Breast epithelium (tissue), 4 donors: ENCODE measurements at regions not wholly inside any gene's neighbourhood (a gene's known extent, or its start where the extent isn't known, plus 50 kb on each side); places are given as distances from the start of the nearest gene placed in this dataset.

Experiments used
- DNase-seq, 2 donors: peaks; one replicate each; pipeline ENCODE4 v3.0.0-alpha.2; 2019; ENCODE audit warnings: low spot score in 2 of 2
- H3K27ac ChIP-seq, 2 donors: fragments of 200-600 bp; sonication (generic) in 1 of 2; one replicate each; pipeline ENCODE4 v1.5.1; 2016 to 2019; ENCODE audit warnings: mild to moderate bottlenecking in 1 of 2
- H3K27me3 ChIP-seq, 2 donors: fragments of 200-600 bp; sonication (generic) in 1 of 2; one replicate each; pipeline versions ENCODE4 v1.5.1 to v1.6.0; 2017 to 2019; ENCODE audit warnings: control low read depth in 1 of 2, mild to moderate bottlenecking in 1 of 2
- H3K36me3 ChIP-seq: fragments of 200-600 bp; one replicate; pipeline ENCODE4 v1.5.1; 2019
- H3K4me1 ChIP-seq, 2 donors: fragments of 200-600 bp; sonication (generic); one replicate each; pipeline ENCODE4 v1.5.1; 2016 to 2019; ENCODE audit warnings: control low read depth in 1 of 2
- H3K4me3 ChIP-seq, 3 donors: fragments of 200-600 bp; sonication (generic); 1 replicate in 2 of 3; 2 replicates in 1 of 3; pipeline ENCODE4 v1.5.1; 2016 to 2019; ENCODE audit warnings: mild to moderate bottlenecking in 3 of 3, moderate library complexity in 2 of 3
- H3K9me3 ChIP-seq, 2 donors: fragments of 200-600 bp; sonication (generic) in 1 of 2; one replicate each; pipeline ENCODE4 v1.5.1; 2016 to 2019; ENCODE audit warnings: control low read depth in 1 of 2
- POLR2A ChIP-seq: fragments of 450-650 bp; IDR thresholded peaks from one replicate; pipeline ENCODE4 v1.6.1; 2016; ENCODE audit warnings: antibody characterized with exemption, mild to moderate bottlenecking, moderate library complexity
- POLR2AphosphoS5 ChIP-seq, 3 donors: sonication (generic); formaldehyde crosslinking; IDR thresholded peaks; one replicate each; pipeline ENCODE4 v1.6.1; 2017; ENCODE audit warnings: antibody characterized with exemption in 3 of 3
- intact Hi-C: fragments of 100-400 bp; cut with DNase I; formaldehyde crosslinking; loops from one replicate; pipeline ENCODE4 v1.15.1; 2023; ENCODE audit warnings: low total_unique reads
- TF ChIP-seq, protein P1 (sequence below), 3 donors: fragments of 450-650 bp; IDR thresholded peaks; one replicate each; pipeline ENCODE4 v1.5.1; 2016 to 2017; ENCODE audit warnings: antibody characterized with exemption in 3 of 3, mild to moderate bottlenecking in 3 of 3, moderate library complexity in 3 of 3

DNA sequence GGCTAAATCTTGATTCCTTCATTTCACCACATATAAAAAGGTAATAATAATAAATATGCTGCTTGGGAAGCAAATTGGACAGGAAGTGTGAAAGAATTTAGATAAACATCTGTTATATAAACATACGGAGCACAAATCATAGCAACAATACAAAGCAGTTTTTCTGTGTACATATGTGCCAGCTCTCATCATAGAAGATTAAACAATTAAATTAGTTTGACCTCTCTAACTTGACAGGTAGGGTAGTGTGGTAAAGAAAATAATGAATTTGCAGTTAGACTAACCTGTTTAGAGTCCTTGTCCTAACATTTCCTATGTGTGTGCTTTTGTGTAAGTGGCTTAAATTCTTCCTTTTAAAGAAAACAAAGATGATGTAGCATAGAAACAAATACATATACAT, 995.7 kb upstream of the TENM4 start:
- Histone ChIP-seq H3K27me3 (no peaks in the 10 kb centered on the region), H3K4me1 (no peaks in the 10 kb centered on the region), H3K27ac (no peak overlapping the region), H3K36me3 (no peaks in the 10 kb centered on the region), H3K9me3 (no peaks in the 10 kb centered on the region), H3K4me3 (no peak overlapping the region)
- TF ChIP-seq POLR2A (no peak), POLR2AphosphoS5 (IDR thresholded peaks at IDR 0.05) (no peak)
- TF ChIP-seq, protein P1, sequence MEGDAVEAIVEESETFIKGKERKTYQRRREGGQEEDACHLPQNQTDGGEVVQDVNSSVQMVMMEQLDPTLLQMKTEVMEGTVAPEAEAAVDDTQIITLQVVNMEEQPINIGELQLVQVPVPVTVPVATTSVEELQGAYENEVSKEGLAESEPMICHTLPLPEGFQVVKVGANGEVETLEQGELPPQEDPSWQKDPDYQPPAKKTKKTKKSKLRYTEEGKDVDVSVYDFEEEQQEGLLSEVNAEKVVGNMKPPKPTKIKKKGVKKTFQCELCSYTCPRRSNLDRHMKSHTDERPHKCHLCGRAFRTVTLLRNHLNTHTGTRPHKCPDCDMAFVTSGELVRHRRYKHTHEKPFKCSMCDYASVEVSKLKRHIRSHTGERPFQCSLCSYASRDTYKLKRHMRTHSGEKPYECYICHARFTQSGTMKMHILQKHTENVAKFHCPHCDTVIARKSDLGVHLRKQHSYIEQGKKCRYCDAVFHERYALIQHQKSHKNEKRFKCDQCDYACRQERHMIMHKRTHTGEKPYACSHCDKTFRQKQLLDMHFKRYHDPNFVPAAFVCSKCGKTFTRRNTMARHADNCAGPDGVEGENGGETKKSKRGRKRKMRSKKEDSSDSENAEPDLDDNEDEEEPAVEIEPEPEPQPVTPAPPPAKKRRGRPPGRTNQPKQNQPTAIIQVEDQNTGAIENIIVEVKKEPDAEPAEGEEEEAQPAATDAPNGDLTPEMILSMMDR (IDR thresholded peaks at IDR 0.05), result no peak
- DNase-seq, result no peak
- intact Hi-C loops, result no loop called here

DNA sequence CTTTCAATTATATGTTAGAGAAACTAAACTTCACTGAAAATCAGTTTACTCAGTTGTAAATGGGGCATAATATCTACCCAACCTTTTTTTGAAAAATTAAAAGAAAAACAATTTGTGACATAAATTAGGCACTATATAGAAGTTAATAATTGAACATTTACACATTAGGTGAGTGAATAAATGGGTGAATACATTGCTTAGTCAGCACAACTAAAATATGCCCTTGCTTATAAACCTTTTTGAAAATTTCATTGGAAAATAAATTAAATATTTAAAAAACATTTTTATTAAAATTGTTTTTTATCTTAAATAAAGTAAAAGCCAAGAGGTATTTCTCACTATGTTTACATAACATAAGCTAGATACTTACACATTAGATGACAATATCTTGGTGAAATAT, 994.5 kb upstream of the TENM4 start:
- no peaks in the 10 kb centered on the region for H3K36me3 ChIP-seq
- intact Hi-C loops, result no loop called here

DNA sequence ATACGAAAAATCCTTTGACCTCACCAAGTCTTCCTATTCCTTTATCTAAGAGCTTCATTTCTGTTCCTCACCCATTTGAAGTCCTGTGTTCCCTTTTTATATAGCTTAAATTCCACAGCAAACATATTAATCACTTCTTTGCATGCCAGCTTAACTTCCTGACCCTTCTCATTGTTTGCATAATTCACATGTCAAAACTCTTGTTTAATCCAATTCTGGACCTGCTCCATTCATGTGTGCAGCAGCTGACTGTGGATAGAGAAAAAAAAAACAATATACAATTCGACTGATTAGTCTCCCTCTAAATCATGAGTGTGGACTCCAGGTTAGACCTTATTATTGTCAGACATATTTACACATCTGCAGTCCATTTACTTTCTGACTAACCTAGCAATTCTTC, 991.2 kb upstream of the TENM4 start:
- Histone ChIP-seq H3K4me1 (no peaks in the 10 kb centered on the region), H3K27ac (no peak overlapping the region), H3K27me3 (no peaks in the 10 kb centered on the region), H3K4me3 (no peak overlapping the region), H3K9me3 (no peaks in the 10 kb centered on the region), H3K36me3 (no peaks in the 10 kb centered on the region)
- DNase-seq, result no peak
- intact Hi-C loops, result no loop called here
- TF ChIP-seq POLR2AphosphoS5 (IDR thresholded peaks at IDR 0.05) (no peak), POLR2A (no peak)
- TF ChIP-seq, protein P1 (IDR thresholded peaks at IDR 0.05), result no peak

More for the DNA sequence above, 994.5 kb upstream of the TENM4 start:
- no peak for DNase-seq
- no peak for TF ChIP-seq POLR2AphosphoS5 (IDR thresholded peaks at IDR 0.05)
- TF ChIP-seq POLR2A, result no peak
- TF ChIP-seq, protein P1 (IDR thresholded peaks at IDR 0.05), result no peak
- Histone ChIP-seq H3K4me1 (no peaks in the 10 kb centered on the region), H3K27me3 (no peaks in the 10 kb centered on the region), H3K4me3 (no peak overlapping the region), H3K27ac (no peak overlapping the region), H3K9me3 (no peaks in the 10 kb centered on the region)

DNA sequence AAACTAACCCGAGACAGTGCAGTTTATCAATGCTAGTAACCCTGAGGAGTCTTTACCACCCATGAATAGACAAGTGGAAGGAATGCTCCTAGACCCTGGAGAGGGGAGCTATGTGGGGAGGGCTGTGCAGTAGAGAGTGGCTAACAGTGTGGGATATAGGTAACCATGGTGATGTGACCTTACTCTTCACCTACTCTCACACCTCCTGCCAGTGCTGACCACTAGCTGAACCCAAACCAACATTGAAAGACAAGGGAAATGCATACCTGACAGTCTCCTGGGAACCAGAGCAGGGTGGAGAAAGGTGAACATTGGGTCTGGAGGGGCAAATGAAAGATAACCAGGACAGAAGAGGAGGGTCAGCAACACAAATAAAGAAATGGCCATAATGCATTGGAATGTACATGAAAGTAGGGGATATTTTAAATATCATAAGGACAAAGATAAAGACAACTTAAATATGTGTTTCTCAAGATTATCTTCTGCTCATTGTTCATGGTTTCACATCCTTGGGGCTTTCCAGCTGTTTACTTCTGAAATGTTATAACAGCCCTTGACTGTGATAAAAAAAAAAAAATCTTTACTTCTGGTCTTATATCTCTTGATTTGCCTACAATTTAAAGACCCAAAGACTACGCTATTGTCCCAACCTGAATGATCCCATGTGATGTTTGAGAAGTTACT, 983.3 kb upstream of the TENM4 start:
- no peak overlapping the region for H3K27ac ChIP-seq
- no peak for DNase-seq
- TF ChIP-seq, protein P1 (IDR thresholded peaks at IDR 0.05), result no peak
- no peak for TF ChIP-seq POLR2A
- no peak for TF ChIP-seq POLR2AphosphoS5 (IDR thresholded peaks at IDR 0.05)
- no peaks in the 10 kb centered on the region for H3K27me3 ChIP-seq
- no peak overlapping the region for H3K4me3 ChIP-seq
- no peaks in the 10 kb centered on the region for H3K36me3 ChIP-seq
- no peaks in the 10 kb centered on the region for H3K9me3 ChIP-seq
- intact Hi-C loops, result no loop called here
- no peaks in the 10 kb centered on the region for H3K4me1 ChIP-seq

DNA sequence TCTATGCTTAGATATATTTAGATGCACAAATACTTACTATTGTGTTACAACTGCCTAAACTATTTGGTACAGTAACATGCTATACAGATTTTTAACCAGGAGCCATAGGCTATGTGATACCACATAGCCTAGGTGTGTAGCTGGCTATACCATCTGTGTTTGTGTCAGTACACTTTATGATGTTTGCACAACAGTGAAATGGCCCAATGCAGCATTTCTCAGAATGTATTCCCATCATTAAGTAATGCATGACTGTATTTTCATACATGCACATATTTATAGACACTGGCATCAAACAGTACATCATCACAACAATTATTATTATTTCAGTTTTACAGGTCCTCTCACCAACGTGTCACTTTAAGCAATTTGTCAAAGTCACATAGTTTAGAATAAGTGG, 979.5 kb upstream of the TENM4 start:
- intact Hi-C loops, result no loop called here
- H3K27me3 ChIP-seq, result no peaks in the 10 kb centered on the region
- H3K36me3 ChIP-seq, result no peaks in the 10 kb centered on the region
- no peak for DNase-seq
- TF ChIP-seq, protein P1 (IDR thresholded peaks at IDR 0.05), result no peak
- no peak for TF ChIP-seq POLR2AphosphoS5 (IDR thresholded peaks at IDR 0.05)
- no peak for TF ChIP-seq POLR2A
- no peak overlapping the region for H3K27ac ChIP-seq
- H3K9me3 ChIP-seq, result no peaks in the 10 kb centered on the region
- no peaks in the 10 kb centered on the region for H3K4me1 ChIP-seq
- no peak overlapping the region for H3K4me3 ChIP-seq
